Inflammatory macrophage (primary cell): ENCODE measurements at regions not wholly inside any gene's neighbourhood (a gene's known extent, or its start where the extent isn't known, plus 50 kb on each side); places are given as distances from the start of the nearest gene placed in this dataset.

Experiments
- DNase-seq, 2 donors: peaks; one replicate each; pipeline ENCODE4 v3.0.0-alpha.2; 2020 to 2022

GRCh38 chr3:144235489-144235888 lies 263.9 kb downstream of the DIPK2A start:
- DNase-seq, result no peak

DNA sequence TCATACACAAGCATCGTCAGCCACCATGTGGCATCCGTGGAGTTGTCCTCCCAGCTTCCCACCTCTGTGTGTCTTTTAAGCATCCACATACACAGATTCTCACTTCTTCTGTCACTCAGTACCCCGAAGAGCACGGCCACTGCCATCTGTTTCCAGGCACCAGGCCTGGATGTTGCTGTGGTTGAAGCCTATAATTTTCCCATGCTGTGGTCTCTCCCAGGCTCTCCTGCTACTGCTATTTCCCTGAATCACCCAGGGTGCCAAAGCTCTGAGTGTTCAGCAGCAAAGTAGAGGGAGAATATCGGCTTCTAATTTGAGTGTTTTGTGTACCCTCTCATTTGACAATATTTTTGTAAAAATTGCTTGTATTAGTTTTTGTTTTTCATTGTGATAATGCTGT lies 265.7 kb downstream of the DIPK2A start:
- no peak for DNase-seq

- DNase-seq, result no peak
These were observed 269.8 kb downstream of the DIPK2A start for GRCh38 chr3:144241404-144241803.

GRCh38 chr3:144242747-144243146 lies 271.1 kb downstream of the DIPK2A start:
- DNase-seq, result no peak

- no peak for DNase-seq
These were observed 273.0 kb downstream of the DIPK2A start for GRCh38 chr3:144244662-144245061.

DNA sequence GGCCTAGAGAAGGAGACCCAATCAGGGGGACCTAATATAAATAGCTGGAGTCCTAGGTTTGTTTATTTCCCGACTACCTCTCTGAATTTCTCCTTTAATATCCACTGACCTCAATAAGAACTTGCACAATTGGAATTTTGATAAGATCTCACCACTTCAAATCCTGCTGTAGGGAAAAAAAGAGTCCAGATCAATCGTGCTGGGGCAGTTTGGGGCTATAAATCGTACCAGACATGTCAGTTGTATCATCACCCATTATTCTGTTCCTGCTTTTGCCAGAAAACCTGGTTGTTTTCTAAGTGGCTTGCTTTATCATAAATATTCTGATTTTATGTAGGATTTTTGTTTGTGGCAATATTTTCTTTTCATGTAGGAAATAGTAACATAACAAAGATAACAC lies 281.3 kb downstream of the DIPK2A start:
- DNase-seq, result no peak

DNA sequence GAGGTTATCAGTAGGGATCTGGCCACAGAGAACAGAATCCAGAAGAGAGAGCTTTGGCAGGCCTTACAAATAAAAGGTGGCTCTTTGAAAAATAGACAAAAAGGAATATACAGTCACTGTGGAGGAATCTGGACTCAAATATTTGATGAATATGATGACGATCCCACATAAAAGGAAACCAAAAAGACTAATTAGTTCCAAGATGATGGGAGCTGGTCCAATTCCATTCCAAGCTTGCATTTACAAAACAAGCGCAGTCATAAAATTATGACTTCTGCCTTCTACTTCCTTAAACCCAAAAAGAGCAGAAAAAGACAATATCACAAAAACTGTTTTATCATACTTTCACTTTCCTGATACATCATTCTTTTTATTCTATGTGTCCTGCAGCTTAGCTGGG lies 285.8 kb downstream of the DIPK2A start:
- no peak for DNase-seq

- no peak for DNase-seq
These were observed 287.6 kb downstream of the DIPK2A start for GRCh38 chr3:144259267-144259666.

DNA sequence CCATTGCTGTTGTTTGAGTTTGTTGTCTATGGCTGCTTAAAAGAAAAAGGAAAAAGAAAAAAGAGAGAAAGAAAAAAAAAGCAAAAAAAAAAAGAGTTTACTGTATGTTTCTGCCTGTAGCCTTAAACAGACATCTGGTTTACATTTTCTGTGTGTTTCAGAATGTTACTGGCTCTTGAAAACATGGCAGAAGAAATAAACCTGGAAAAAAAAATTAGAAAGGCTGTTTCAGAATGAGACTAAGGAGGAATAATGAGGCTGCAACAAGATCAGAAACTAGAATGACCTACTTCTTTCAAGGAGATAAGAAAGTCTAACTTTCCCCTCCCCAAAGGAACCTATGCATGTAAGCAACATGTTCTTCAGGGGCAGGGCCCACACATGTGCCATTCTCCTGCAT lies 292.1 kb downstream of the DIPK2A start:
- DNase-seq, result no peak

DNA sequence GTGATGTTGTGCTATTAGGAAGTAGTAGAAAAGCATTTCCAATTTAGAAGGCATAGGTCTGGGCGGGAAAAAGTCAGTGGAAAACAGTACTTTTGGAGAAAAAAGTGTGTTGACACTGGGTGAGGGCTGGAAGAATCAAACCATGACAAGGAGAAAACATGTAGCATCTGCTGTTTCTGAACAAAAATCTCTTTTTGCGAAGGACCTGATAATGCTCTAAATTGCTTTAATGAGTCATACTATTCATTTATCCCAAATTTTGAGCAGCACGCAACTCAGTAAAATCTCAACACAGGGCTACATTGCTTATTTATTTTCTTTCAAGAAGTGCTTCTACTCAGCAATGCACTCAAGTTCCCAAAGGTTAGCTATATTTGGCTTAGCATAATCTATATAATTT lies 292.7 kb downstream of the DIPK2A start:
- DNase-seq, result no peak

DNA sequence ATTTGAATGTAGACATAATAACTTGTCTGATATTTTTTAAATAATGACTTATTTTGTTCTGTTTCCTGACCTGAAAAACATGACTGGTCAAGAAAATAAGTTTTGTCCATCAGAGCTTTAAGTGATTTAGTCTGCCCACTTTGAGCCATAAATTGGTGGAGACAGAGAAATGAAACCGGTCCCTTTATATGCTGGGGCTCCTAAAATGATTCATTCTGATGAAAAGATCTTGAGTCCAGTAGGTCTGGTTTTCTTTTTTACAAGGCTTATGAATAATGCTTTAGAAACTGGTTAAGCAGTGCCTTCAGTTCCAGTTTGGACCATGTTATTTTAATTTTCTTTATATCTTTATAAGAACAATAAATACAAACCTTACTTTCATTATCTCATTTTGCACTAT lies 293.2 kb downstream of the DIPK2A start:
- no peak for DNase-seq

DNA sequence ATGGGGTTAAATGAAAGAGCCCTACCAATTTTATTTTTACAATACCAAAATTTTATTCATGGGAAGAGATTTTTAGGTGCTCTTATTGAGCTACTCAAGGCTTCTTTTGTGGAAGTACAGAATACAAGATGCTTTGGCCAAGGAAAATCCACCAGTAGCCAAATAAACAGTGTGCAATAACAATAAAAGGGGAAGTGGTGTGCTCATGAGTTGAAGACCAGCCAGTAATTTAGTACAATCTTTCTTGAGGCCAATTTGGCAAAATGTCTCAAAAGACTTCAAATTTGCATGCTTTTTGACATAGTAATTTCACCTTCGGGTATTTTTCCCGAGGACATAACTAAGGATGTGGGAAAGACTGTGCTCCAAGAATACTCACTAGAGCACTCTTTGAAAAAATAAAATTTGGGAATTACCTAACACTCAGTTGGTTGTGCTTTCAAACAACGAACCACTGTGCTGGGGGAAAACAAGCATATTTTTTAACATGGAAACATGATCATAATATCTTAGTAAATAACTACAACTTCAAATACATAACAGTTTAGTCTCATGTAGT lies 294.0 kb downstream of the DIPK2A start:
- DNase-seq, result peak in 1 of 2 donors; percentile 37

DNA sequence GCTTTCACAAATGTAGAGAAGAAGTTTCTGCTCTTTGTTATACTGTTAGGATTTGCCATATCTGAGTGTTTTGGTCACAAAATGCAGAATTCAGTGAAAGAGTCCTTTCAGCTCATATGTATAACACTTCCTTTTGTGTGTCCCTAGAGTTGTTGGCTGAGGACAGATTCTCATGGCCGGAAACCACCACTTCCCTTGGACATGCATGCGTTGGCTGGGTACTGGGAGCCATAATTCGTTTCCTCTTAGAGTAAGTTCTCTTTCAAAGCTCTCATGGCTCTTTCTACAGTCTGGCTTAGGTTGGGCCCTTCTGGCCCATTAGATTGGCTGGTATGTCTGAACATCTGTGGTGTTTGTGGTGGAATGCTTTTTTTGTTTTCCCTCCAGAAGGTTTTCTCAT lies 298.5 kb downstream of the DIPK2A start:
- peak; percentile 60 to 74 for DNase-seq

- DNase-seq, result peak in 1 of 2 donors; percentile 23
These were observed 301.1 kb downstream of the DIPK2A start for GRCh38 chr3:144272680-144273079.

DNA sequence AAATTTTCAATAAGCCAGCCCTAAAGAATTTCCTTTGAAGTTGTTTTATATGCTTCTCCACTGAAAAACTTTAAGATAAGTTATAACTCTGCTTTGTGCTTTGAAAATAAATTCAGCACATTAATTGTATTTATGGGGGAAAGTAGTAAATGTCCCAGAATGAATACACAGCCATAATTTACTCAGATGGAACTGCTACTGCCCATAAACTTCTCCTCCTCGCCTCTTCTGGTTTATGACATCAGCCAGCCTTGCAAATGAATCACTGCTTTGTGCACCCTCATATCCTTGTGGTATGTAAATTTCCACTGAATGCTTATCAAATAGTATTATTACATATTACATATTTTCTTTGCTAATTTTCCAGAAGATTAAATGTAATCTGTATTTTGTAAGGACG lies 302.0 kb downstream of the DIPK2A start:
- peak in 1 of 2 donors; percentile 10 for DNase-seq

- no peak for DNase-seq
These were observed 303.4 kb downstream of the DIPK2A start for GRCh38 chr3:144275005-144275404.

GRCh38 chr3:144282313-144282712 lies 310.7 kb downstream of the DIPK2A start:
- no peak for DNase-seq

- DNase-seq, result no peak
These were observed 314.8 kb downstream of the DIPK2A start for GRCh38 chr3:144286235-144286910.

DNA sequence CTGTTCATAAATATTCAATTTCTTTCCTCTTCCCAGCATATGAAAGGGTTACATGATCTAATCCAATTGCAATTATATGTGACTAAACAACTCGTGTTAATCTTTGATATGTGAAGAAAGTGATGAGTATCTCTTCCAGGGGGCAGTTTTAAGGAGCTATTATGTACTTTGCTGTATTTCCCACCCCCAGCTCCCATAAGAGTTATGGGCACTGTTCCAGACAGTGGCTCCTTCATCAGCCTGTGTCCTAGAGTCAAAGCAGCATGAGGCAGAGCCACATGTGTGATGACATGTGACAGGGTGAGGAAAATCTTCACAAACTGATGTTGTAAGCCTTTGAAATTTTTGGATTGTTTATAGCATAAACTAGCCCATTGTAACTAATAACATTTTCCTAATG lies 315.4 kb downstream of the DIPK2A start:
- peak in 1 of 2 donors; percentile 4 for DNase-seq

GRCh38 chr3:144289057-144289456 lies 317.4 kb downstream of the DIPK2A start:
- no peak for DNase-seq

- DNase-seq, result no peak
These were observed 323.3 kb downstream of the DIPK2A start for GRCh38 chr3:144294659-144295538.

GRCh38 chr3:144295613-144296012 lies 324.0 kb downstream of the DIPK2A start:
- no peak for DNase-seq

DNA sequence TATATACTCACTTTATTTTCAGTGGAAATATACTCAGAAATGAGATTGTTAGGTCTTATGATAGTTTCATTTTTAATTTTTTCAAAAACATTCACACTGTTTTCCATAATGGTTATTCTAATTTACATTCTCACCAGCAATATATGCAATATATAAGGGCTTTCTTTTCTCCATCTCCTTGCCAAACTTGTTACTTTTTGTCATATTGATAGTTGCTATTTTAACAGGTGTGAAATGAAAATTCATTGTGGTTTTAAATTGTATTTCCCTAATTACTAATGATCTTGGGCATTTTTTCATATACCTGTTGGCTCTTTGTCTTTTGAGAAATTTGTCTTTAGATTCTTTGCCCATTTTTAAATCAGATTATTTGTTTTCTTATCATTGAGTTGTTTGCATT lies 325.2 kb downstream of the DIPK2A start:
- no peak for DNase-seq

GRCh38 chr3:144301863-144302262 lies 330.2 kb downstream of the DIPK2A start:
- DNase-seq, result no peak
